Stimulated activated CD8-positive, alpha-beta memory T cell treated with anti-CD3 and anti-CD28 coated beads, Interleukin-2, amount 100 ng/mL, for 48 hours (primary cell): ENCODE measurements at regions not wholly inside any gene's neighbourhood (a gene's known extent, or its start where the extent isn't known, plus 50 kb on each side); places are given as distances from the start of the nearest gene placed in this dataset.
"Not testable (repeated sequence)": the region's sequence is repeated elsewhere in the genome, so short reads cannot be mapped to it uniquely, and the experiment has no call there.

Source experiments
- DNase-seq, 2 donors: peaks; one replicate each; pipeline ENCODE4 v3.0.0-alpha.2; 2020; ENCODE audit warnings: low read depth in 2 of 2

- no peak for DNase-seq
Measured at GRCh38 chr15:23750179-23750578, 63.1 kb upstream of the NDN start.

GRCh38 chr15:23750776-23751175 lies 63.7 kb upstream of the NDN start:
- no peak for DNase-seq

GRCh38 chr15:23753248-23753647 lies 66.1 kb upstream of the NDN start:
- DNase-seq, result no peak

GRCh38 chr15:23758891-23759290 lies 71.8 kb upstream of the NDN start:
- DNase-seq, result no peak

GRCh38 chr15:23760024-23760423 lies 72.9 kb upstream of the NDN start:
- DNase-seq, result no peak

GRCh38 chr15:23761386-23761785 lies 74.3 kb upstream of the NDN start:
- no peak for DNase-seq

- DNase-seq, result no peak
Measured at GRCh38 chr15:23762026-23762425, 74.9 kb upstream of the NDN start.

GRCh38 chr15:23763021-23763420 lies 75.9 kb upstream of the NDN start:
- DNase-seq, result no peak

- DNase-seq, result no peak
Measured at GRCh38 chr15:23764306-23764705, 77.2 kb upstream of the NDN start.

GRCh38 chr15:23764716-23765115 lies 77.6 kb upstream of the NDN start:
- no peak for DNase-seq

- DNase-seq, result not testable (repeated sequence)
Measured at GRCh38 chr15:23766779-23767178, 79.7 kb upstream of the NDN start.

GRCh38 chr15:23773093-23773492 lies 86.0 kb upstream of the NDN start:
- no peak for DNase-seq

- no peak for DNase-seq
Measured at GRCh38 chr15:23787346-23788105, 100.4 kb upstream of the NDN start.

- no peak for DNase-seq
Measured at GRCh38 chr15:23793191-23793680, 106.1 kb upstream of the NDN start.

GRCh38 chr15:23797747-23798446 lies 110.8 kb upstream of the NDN start:
- DNase-seq, result no peak

- DNase-seq, result no peak
Measured at GRCh38 chr15:23801881-23802280, 114.8 kb upstream of the NDN start.

GRCh38 chr15:23802896-23803435 lies 115.9 kb upstream of the NDN start:
- DNase-seq, result not testable (repeated sequence)

GRCh38 chr15:23806980-23807379 lies 119.9 kb upstream of the NDN start:
- DNase-seq, result no peak

GRCh38 chr15:23823508-23823907 lies 136.4 kb upstream of the NDN start:
- no peak for DNase-seq

GRCh38 chr15:23828786-23829185 lies 141.7 kb upstream of the NDN start:
- no peak for DNase-seq

- DNase-seq, result no peak
Measured at GRCh38 chr15:23835953-23836352, 148.8 kb upstream of the NDN start.

- DNase-seq, result no peak
Measured at GRCh38 chr15:23839893-23840474, 152.9 kb upstream of the NDN start.

- no peak for DNase-seq
Measured at GRCh38 chr15:23846218-23846617, 159.1 kb upstream of the NDN start.
